Transverse colon (tissue), 4 donors: ENCODE measurements at regions not wholly inside any gene's neighbourhood (a gene's known extent, or its start where the extent isn't known, plus 50 kb on each side); places are given as distances from the start of the nearest gene placed in this dataset.

ENCODE experiments used
- DNase-seq: peaks from one replicate; pipeline ENCODE4 v3.0.0-alpha.2; 2019
- H3K27ac ChIP-seq, 4 donors: fragments of 200-600 bp; sonication (generic); 2 replicates each; pipeline ENCODE4 v1.5.1; 2016 to 2018; ENCODE audit warnings: inconsistent platforms in 4 of 4
- H3K27me3 ChIP-seq: fragments of 200-600 bp; sonication (generic); 2 replicates; pipeline ENCODE4 v1.5.1; 2017; ENCODE audit warnings: inconsistent platforms
- H3K36me3 ChIP-seq, 4 donors: fragments of 200-600 bp; sonication (generic); 2 replicates each; pipeline ENCODE4 v1.5.1; 2017 to 2019; ENCODE audit warnings: inconsistent platforms in 4 of 4
- H3K4me1 ChIP-seq, 4 donors: fragments of 200-600 bp; sonication (generic); 2 replicates each; pipeline ENCODE4 v1.5.1; 2017 to 2020; ENCODE audit warnings: inconsistent platforms in 4 of 4
- H3K4me3 ChIP-seq, 4 donors: fragments of 200-600 bp; sonication (generic); 1 replicate in 1 of 4; 2 replicates in 3 of 4; pipeline versions ENCODE4 v1.5.1 to v1.6.1; 2017 to 2019; ENCODE audit warnings: inconsistent platforms in 4 of 4
- H3K9me3 ChIP-seq, 2 donors: fragments of 200-600 bp; sonication (generic); 2 replicates each; pipeline ENCODE4 v1.5.1; 2017 to 2019; ENCODE audit warnings: inconsistent platforms in 2 of 2
- CTCF ChIP-seq, 5 experiments: fragments of 200-600 bp in 3 of 5; fragments of 450-650 bp in 2 of 5; sonication (generic) in 3 of 5; IDR thresholded peaks; 1 replicate in 2 of 5; 2 replicates in 3 of 5; pipeline ENCODE4 v1.5.1; 2016 to 2017; ENCODE audit warnings: antibody characterized with exemption in 5 of 5, inconsistent platforms in 3 of 5, mild to moderate bottlenecking in 2 of 5, moderate library complexity in 1 of 5
- EP300 ChIP-seq: sonication (generic); formaldehyde crosslinking; IDR thresholded peaks from one replicate; pipeline ENCODE4 v1.6.1; 2017; ENCODE audit warnings: antibody characterized with exemption, low read depth
- POLR2A ChIP-seq: fragments of 450-650 bp; IDR thresholded peaks from one replicate; pipeline ENCODE4 v1.6.1; 2016; ENCODE audit warnings: antibody characterized with exemption, mild to moderate bottlenecking, moderate library complexity
- POLR2AphosphoS5 ChIP-seq, 3 donors: sonication (generic); formaldehyde crosslinking; IDR thresholded peaks; one replicate each; pipeline ENCODE4 v1.6.1; 2016; ENCODE audit warnings: antibody characterized with exemption in 3 of 3
- WGBS, 2 donors: methylation state at CpG; one replicate each; pipeline ENCODE4 v1.1.5; 2018; ENCODE audit warnings: low coverage in 1 of 2; 5-methylcytosine and 5-hydroxymethylcytosine counted together
- in situ Hi-C, 4 donors: fragments of 200-750 bp; cut with MboI; loops; one replicate each; pipeline versions ENCODE4 v1.15.0 to v1.15.1; 2017; ENCODE audit warnings: low sequenced_read_pairs in 3 of 4, low pct_ligation_motif_present in 1 of 4, low pct_unique_long_range_greater_than_20kb in 1 of 4
- intact Hi-C: fragments of 100-400 bp; cut with DNase I; formaldehyde crosslinking; loops from one replicate; pipeline ENCODE4 v1.15.1; 2023; ENCODE audit warnings: low total_unique reads

GRCh38 chr15:46815765-46816164 lies 901.5 kb upstream of the SEMA6D start:
- Histone ChIP-seq H3K36me3 (no peaks in the 10 kb centered on the region), H3K4me3 (no peak overlapping the region), H3K27ac (no peak overlapping the region), H3K4me1 (no peaks in the 10 kb centered on the region), H3K27me3 (no peaks in the 10 kb centered on the region), H3K9me3 (no peaks in the 10 kb centered on the region)
- intact Hi-C loops (no loop called here), in situ Hi-C loops (no loop called here)
- DNase-seq, result peak; percentile 7
- 65% methylated on average over 1 of the region's 1 CpG; no CpG with 5 or more reads in 1 of the 2 donors for WGBS, 2 donors
- TF ChIP-seq POLR2A (no peak), CTCF (IDR thresholded peaks at IDR 0.05) (no peak), EP300 (no peak), POLR2AphosphoS5 (IDR thresholded peaks at IDR 0.05) (no peak)

- in situ Hi-C loops, result no loop called here
- Histone ChIP-seq H3K27ac (no peak overlapping the region), H3K9me3 (no peaks in the 10 kb centered on the region), H3K36me3 (no peaks in the 10 kb centered on the region), H3K4me3 (no peak overlapping the region), H3K4me1 (no peaks in the 10 kb centered on the region), H3K27me3 (no peaks in the 10 kb centered on the region)
- DNase-seq, result no peak
- TF ChIP-seq POLR2A, result no peak
- TF ChIP-seq POLR2AphosphoS5 (IDR thresholded peaks at IDR 0.05), result no peak
- no peak for TF ChIP-seq CTCF (IDR thresholded peaks at IDR 0.05)
- no peak for TF ChIP-seq EP300
- intact Hi-C loops, result loop anchor here (5.0 kb wide), 1 partner anchor 1361 kb away; no protein-coding TSS in a partner anchor
- WGBS, 2 donors, result 86% methylated on average over 1 of the region's 1 CpG; no CpG with 5 or more reads in 1 of the 2 donors
Measured at GRCh38 chr15:46848704-46849103, 868.6 kb upstream of the SEMA6D start.

- DNase-seq, result no peak
- Histone ChIP-seq H3K4me3 (no peak overlapping the region), H3K27ac (no peak overlapping the region), H3K4me1 (no peaks in the 10 kb centered on the region), H3K27me3 (no peaks in the 10 kb centered on the region), H3K9me3 (no peaks in the 10 kb centered on the region), H3K36me3 (no peaks in the 10 kb centered on the region)
- no peak for TF ChIP-seq CTCF (IDR thresholded peaks at IDR 0.05)
- WGBS, 2 donors, result 82 to 100% methylated on average over 2 of the region's 2 CpGs
- in situ Hi-C loops (no loop called here), intact Hi-C loops (no loop called here)
Measured at GRCh38 chr15:46853600-46853999, 863.7 kb upstream of the SEMA6D start.

- TF ChIP-seq EP300 (no peak), POLR2AphosphoS5 (IDR thresholded peaks at IDR 0.05) (no peak), CTCF (IDR thresholded peaks at IDR 0.05) (no peak), POLR2A (no peak)
- in situ Hi-C loops (no loop called here), intact Hi-C loops (no loop called here)
Measured at GRCh38 chr15:46854564-46854963, 862.7 kb upstream of the SEMA6D start.

More at GRCh38 chr15:46854564-46854963, 862.7 kb upstream of the SEMA6D start:
- no peaks in the 10 kb centered on the region for H3K36me3 ChIP-seq
- H3K4me3 ChIP-seq, result no peak overlapping the region
- no peaks in the 10 kb centered on the region for H3K4me1 ChIP-seq
- no peak for DNase-seq
- H3K27ac ChIP-seq, result no peak overlapping the region
- no peaks in the 10 kb centered on the region for H3K27me3 ChIP-seq
- no peaks in the 10 kb centered on the region for H3K9me3 ChIP-seq
